ENCODE measurements at regions not wholly inside any gene's neighbourhood (a gene's known extent, or its start where the extent isn't known, plus 50 kb on each side); places are given as distances from the start of the nearest gene placed in this dataset.

GRCh38 chr1:68322096-68322495, 89.8 kb upstream of the WLS start:
- no peaks in the 10 kb centered on the region for H3K9me3 ChIP-seq (ENCODE audit: insufficient read depth, low read length)
- no peaks in the 10 kb centered on the region for H3K27me3 ChIP-seq (ENCODE audit: low read length)
- no peaks in the 10 kb centered on the region for H4K20me1 ChIP-seq (ENCODE audit: low read depth, low read length)
- no peaks in the 10 kb centered on the region for H3K9me2 ChIP-seq (replicated peaks; ENCODE audit: insufficient read depth, low read length)
- no peak overlapping the region for H3K4me3 ChIP-seq (ENCODE audit: insufficient read depth, low read length, poor library complexity, severe bottlenecking)
- H2AFZ ChIP-seq (ENCODE audit: low read depth, low read length, severe bottlenecking) = no peak overlapping the region
- TF ChIP-seq CTCF (IDR thresholded peaks at IDR 0.05; ENCODE audit: insufficient read depth, low read length, poor library complexity, severe bottlenecking) (no peak), EZH2phosphoT487 (conservative IDR thresholded peaks at IDR 0.05; ENCODE audit: low read length) (no peak)
- H3F3A ChIP-seq (ENCODE audit: insufficient read depth) = no peaks in the 10 kb centered on the region
- no peaks in the 10 kb centered on the region for H3K36me3 ChIP-seq (ENCODE audit: low read length)
- H3K79me2 ChIP-seq (ENCODE audit: insufficient read depth, low read length) = no peaks in the 10 kb centered on the region
- H3K9ac ChIP-seq (ENCODE audit: low read length) = no peak overlapping the region
- no peak overlapping the region for H3K4me2 ChIP-seq (ENCODE audit: low read depth, low read length, poor library complexity, severe bottlenecking)
- no peak overlapping the region for H3K27ac ChIP-seq (ENCODE audit: low read depth, low read length)

DNA sequence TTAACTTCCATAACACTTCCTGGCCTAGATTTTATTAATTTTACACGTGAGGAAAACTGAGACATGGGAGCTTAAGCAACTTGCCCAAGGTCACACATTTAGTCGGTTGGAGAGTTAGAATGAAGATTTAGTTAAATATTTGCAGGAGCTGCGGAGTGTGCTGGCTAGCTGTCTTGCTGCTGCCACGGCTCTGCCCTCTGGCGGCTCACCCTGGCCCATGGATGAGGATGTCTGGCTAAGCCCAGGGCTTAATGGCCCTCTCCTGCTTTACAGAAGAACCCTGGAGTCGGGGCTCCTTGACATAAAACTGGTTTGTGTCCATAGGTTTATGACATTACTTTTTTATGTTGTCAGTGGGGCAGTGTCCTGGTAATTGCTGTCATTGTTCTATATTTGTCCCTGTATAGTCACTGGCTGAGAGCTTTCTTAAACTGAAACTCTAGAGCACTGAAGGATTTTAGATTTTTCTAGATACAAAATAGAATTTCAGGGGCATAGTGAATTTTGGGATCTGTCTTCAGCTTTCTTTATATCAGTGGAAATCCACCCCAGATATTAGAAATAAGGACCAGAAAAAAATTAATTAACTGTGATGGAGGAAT, 88.9 kb upstream of the WLS start:
- Histone ChIP-seq H3K9me2 (replicated peaks; ENCODE audit: insufficient read depth, low read length) (no peaks in the 10 kb centered on the region), H3K9me3 (ENCODE audit: insufficient read depth, low read length) (no peaks in the 10 kb centered on the region), H3K79me2 (ENCODE audit: insufficient read depth, low read length) (no peaks in the 10 kb centered on the region), H3K4me3 (ENCODE audit: insufficient read depth, low read length, poor library complexity, severe bottlenecking) (no peak overlapping the region), H3F3A (ENCODE audit: insufficient read depth) (no peaks in the 10 kb centered on the region), H3K27ac (ENCODE audit: low read depth, low read length) (no peak overlapping the region), H3K4me2 (ENCODE audit: low read depth, low read length, poor library complexity, severe bottlenecking) (no peak overlapping the region), H3K36me3 (ENCODE audit: low read length) (no peaks in the 10 kb centered on the region), H3K27me3 (ENCODE audit: low read length) (no peaks in the 10 kb centered on the region), H4K20me1 (ENCODE audit: low read depth, low read length) (no peaks in the 10 kb centered on the region), H2AFZ (ENCODE audit: low read depth, low read length, severe bottlenecking) (no peak overlapping the region), H3K9ac (ENCODE audit: low read length) (no peak overlapping the region)
- peak; percentile 11 for TF ChIP-seq CTCF (IDR thresholded peaks at IDR 0.05; ENCODE audit: insufficient read depth, low read length, poor library complexity, severe bottlenecking)
- TF ChIP-seq EZH2phosphoT487 (conservative IDR thresholded peaks at IDR 0.05; ENCODE audit: low read length) = no peak

DNA sequence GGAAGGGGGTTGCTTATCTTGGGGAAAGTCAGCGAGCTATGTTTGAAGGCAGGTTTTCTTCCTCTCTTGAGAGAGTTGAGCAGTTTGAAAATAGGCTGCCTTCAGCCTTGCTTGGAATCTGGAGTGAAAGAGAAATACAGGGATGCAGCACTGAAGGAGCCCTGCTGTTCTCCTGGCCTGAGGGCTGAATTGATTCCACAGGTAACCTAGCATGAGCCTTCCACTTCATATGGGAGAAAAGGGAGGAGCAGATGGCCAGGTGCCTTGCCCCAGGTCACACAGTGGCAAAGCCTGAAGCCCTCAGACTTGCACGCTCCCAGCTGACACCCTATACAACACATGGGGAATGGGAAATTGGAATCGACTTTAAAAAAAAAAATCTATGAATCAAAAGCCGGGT, 88.0 kb upstream of the WLS start:
- Histone ChIP-seq H3K27me3 (ENCODE audit: low read length) (no peaks in the 10 kb centered on the region), H3K36me3 (ENCODE audit: low read length) (no peaks in the 10 kb centered on the region), H3F3A (ENCODE audit: insufficient read depth) (no peaks in the 10 kb centered on the region), H3K4me3 (ENCODE audit: insufficient read depth, low read length, poor library complexity, severe bottlenecking) (no peak overlapping the region), H3K27ac (ENCODE audit: low read depth, low read length) (no peak overlapping the region), H2AFZ (ENCODE audit: low read depth, low read length, severe bottlenecking) (no peak overlapping the region), H3K9me3 (ENCODE audit: insufficient read depth, low read length) (no peaks in the 10 kb centered on the region), H3K79me2 (ENCODE audit: insufficient read depth, low read length) (no peaks in the 10 kb centered on the region), H4K20me1 (ENCODE audit: low read depth, low read length) (no peaks in the 10 kb centered on the region), H3K9me2 (replicated peaks; ENCODE audit: insufficient read depth, low read length) (no peaks in the 10 kb centered on the region), H3K9ac (ENCODE audit: low read length) (no peak overlapping the region), H3K4me2 (ENCODE audit: low read depth, low read length, poor library complexity, severe bottlenecking) (no peak overlapping the region)
- no peak for TF ChIP-seq EZH2phosphoT487 (conservative IDR thresholded peaks at IDR 0.05; ENCODE audit: low read length)

DNA sequence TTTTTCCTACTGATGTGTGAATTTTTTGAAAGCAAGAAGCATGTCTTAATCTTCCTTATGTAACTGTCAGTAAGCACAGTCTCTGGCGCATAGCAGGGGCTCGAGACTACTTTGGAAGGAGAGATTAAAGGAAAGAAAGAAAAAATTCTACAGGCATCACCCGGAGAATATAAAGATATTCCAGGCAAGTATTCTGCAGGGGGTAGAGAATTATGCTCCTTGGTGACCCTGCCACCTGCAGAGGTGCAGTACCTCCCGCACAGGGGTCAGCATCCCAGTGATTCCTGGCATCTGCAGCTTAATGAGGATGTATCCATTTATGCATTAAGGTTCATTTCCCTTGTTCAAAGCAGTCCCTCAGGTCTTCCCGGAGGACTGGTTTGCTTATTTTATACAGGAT, 87.6 kb upstream of the WLS start:
- Histone ChIP-seq H3K9ac (ENCODE audit: low read length) (no peak overlapping the region), H3K79me2 (ENCODE audit: insufficient read depth, low read length) (no peaks in the 10 kb centered on the region), H3K27me3 (ENCODE audit: low read length) (no peaks in the 10 kb centered on the region), H3K36me3 (ENCODE audit: low read length) (no peaks in the 10 kb centered on the region), H3F3A (ENCODE audit: insufficient read depth) (no peaks in the 10 kb centered on the region), H3K27ac (ENCODE audit: low read depth, low read length) (no peak overlapping the region), H3K4me2 (ENCODE audit: low read depth, low read length, poor library complexity, severe bottlenecking) (no peak overlapping the region), H3K4me3 (ENCODE audit: insufficient read depth, low read length, poor library complexity, severe bottlenecking) (no peak overlapping the region), H3K9me3 (ENCODE audit: insufficient read depth, low read length) (no peaks in the 10 kb centered on the region), H4K20me1 (ENCODE audit: low read depth, low read length) (no peaks in the 10 kb centered on the region), H3K9me2 (replicated peaks; ENCODE audit: insufficient read depth, low read length) (no peaks in the 10 kb centered on the region), H2AFZ (ENCODE audit: low read depth, low read length, severe bottlenecking) (no peak overlapping the region)
- TF ChIP-seq EZH2phosphoT487 (conservative IDR thresholded peaks at IDR 0.05; ENCODE audit: low read length) = no peak
- no peak for TF ChIP-seq CTCF (IDR thresholded peaks at IDR 0.05; ENCODE audit: insufficient read depth, low read length, poor library complexity, severe bottlenecking)
